ENCODE measurements at regions not wholly inside any gene's neighbourhood (a gene's known extent, or its start where the extent isn't known, plus 50 kb on each side); places are given as distances from the start of the nearest gene placed in this dataset.

- TF ChIP-seq POLR2A (IDR thresholded peaks at IDR 0.05; ENCODE audit: low read length) (no peak), GATA1 (IDR thresholded peaks at IDR 0.05; ENCODE audit: low read depth, low read length) (no peak)
Measured at GRCh38 chr13:65499256-65499655, 1730.9 kb downstream of the PCDH9 start.
